ENCODE measurements at regions not wholly inside any gene's neighbourhood (a gene's known extent, or its start where the extent isn't known, plus 50 kb on each side); places are given as distances from the start of the nearest gene placed in this dataset.
"Not testable (repeated sequence)": the region's sequence is repeated elsewhere in the genome, so short reads cannot be mapped to it uniquely, and the experiment has no call there.

GRCh38 chr13:53382008-53382407 is 353.4 kb downstream of the OLFM4 start:
- no peak for DNase-seq (ENCODE audit: low spot score)

GRCh38 chr13:53398051-53398450 is 369.4 kb downstream of the OLFM4 start:
- DNase-seq (ENCODE audit: low spot score): no peak

- peak; percentile 81 for DNase-seq (ENCODE audit: low spot score)
Measured at GRCh38 chr13:53405616-53406015, 377.0 kb downstream of the OLFM4 start.

GRCh38 chr13:53408306-53408705 is 379.7 kb downstream of the OLFM4 start:
- DNase-seq (ENCODE audit: low spot score): no peak

GRCh38 chr13:53408847-53409568 is 380.4 kb downstream of the OLFM4 start:
- DNase-seq (ENCODE audit: low spot score): no peak

- no peak for DNase-seq (ENCODE audit: low spot score)
Measured at GRCh38 chr13:53411463-53411862, 382.9 kb downstream of the OLFM4 start.

GRCh38 chr13:53415135-53415534 is 386.5 kb downstream of the OLFM4 start:
- DNase-seq (ENCODE audit: low spot score): no peak

- no peak for DNase-seq (ENCODE audit: low spot score)
Measured at GRCh38 chr13:53417601-53418000, 389.0 kb downstream of the OLFM4 start.

GRCh38 chr13:53422415-53422814 is 393.8 kb downstream of the OLFM4 start:
- DNase-seq (ENCODE audit: low spot score): no peak

- DNase-seq (ENCODE audit: low spot score): no peak
Measured at GRCh38 chr13:53436396-53436795, 407.8 kb downstream of the OLFM4 start.

GRCh38 chr13:53439439-53440225 is 411.0 kb downstream of the OLFM4 start:
- DNase-seq (ENCODE audit: low spot score): no peak

- DNase-seq (ENCODE audit: low spot score): no peak
Measured at GRCh38 chr13:53442979-53443378, 414.4 kb downstream of the OLFM4 start.

GRCh38 chr13:53445686-53446085 is 417.1 kb downstream of the OLFM4 start:
- DNase-seq (ENCODE audit: low spot score): no peak

- no peak for DNase-seq (ENCODE audit: low spot score)
Measured at GRCh38 chr13:53447456-53447855, 418.8 kb downstream of the OLFM4 start.

- DNase-seq (ENCODE audit: low spot score): no peak
Measured at GRCh38 chr13:53447863-53448262, 419.2 kb downstream of the OLFM4 start.

GRCh38 chr13:53452263-53452808 is 423.7 kb downstream of the OLFM4 start:
- not testable (repeated sequence) for DNase-seq (ENCODE audit: low spot score)

- DNase-seq (ENCODE audit: low spot score): peak; percentile 55
Measured at GRCh38 chr13:53460796-53461195, 432.2 kb downstream of the OLFM4 start.

GRCh38 chr13:53463106-53463505 is 434.5 kb downstream of the OLFM4 start:
- no peak for DNase-seq (ENCODE audit: low spot score)

- no peak for DNase-seq (ENCODE audit: low spot score)
Measured at GRCh38 chr13:53466576-53466975, 438.0 kb downstream of the OLFM4 start.

- DNase-seq (ENCODE audit: low spot score): no peak
Measured at GRCh38 chr13:53473397-53473796, 444.8 kb downstream of the OLFM4 start.

GRCh38 chr13:53474878-53475277 is 446.3 kb downstream of the OLFM4 start:
- no peak for DNase-seq (ENCODE audit: low spot score)

GRCh38 chr13:53490752-53491151 is 462.1 kb downstream of the OLFM4 start:
- no peak for DNase-seq (ENCODE audit: low spot score)

GRCh38 chr13:53494406-53494805 is 465.8 kb downstream of the OLFM4 start:
- no peak for DNase-seq (ENCODE audit: low spot score)

Measured in ecto neural progenitor cell (in vitro differentiated cells).